Right cardiac atrium (tissue), 5 donors: ENCODE measurements at regions not wholly inside any gene's neighbourhood (a gene's known extent, or its start where the extent isn't known, plus 50 kb on each side); places are given as distances from the start of the nearest gene placed in this dataset.

Experiments used
- ATAC-seq, 2 donors: fragments of 200-7000 bp; cut with Tn5 transposase; one replicate each; pipeline versions ENCODE4 v1.8.0 to v1.9.1; 2020; ENCODE audit warnings: moderate library complexity in 2 of 2, mild to moderate bottlenecking in 1 of 2
- DNase-seq, 3 donors: peaks; one replicate each; pipeline ENCODE4 v3.0.0-alpha.2; 2020
- H3K27ac ChIP-seq: one replicate; pipeline ENCODE4 v1.5.1; 2013; ENCODE audit warnings: mild to moderate bottlenecking, low read length, control low read depth, moderate library complexity
- H3K27me3 ChIP-seq: one replicate; pipeline ENCODE4 v1.6.1; 2013; ENCODE audit not compliant: control insufficient read depth, insufficient read depth
- H3K4me1 ChIP-seq: one replicate; pipeline ENCODE4 v1.6.1; 2013; ENCODE audit warnings: low read length; ENCODE audit not compliant: control insufficient read depth, insufficient read depth
- H3K4me3 ChIP-seq: one replicate; pipeline ENCODE4 v1.5.1; 2013; ENCODE audit warnings: low read length, control low read depth
- H3K9me3 ChIP-seq: one replicate; pipeline ENCODE4 v1.6.1; 2013; ENCODE audit warnings: low read length; ENCODE audit not compliant: control insufficient read depth
- WGBS: extraction: QIAGEN DNeasy Blood & Tissue Kit; methylation state at CpG from one replicate; pipeline ENCODE4 v1.1.7; 2013; 5-methylcytosine and 5-hydroxymethylcytosine counted together
- intact Hi-C, 4 donors: fragments of 100-400 bp; cut with DNase I; formaldehyde crosslinking; loops; one replicate each; pipeline versions ENCODE4 v1.11.0 to v1.14.0; 2022 to 2023
- donor health status: healthy with polysubstance abuse.
- donor health status: DM: no; HTN: yes; CAD: no.
- donor health status: DM: no; HTN: no; CAD: no.
- donor health status: DM: no; HTN: yes; CAD: no; lungs with severe emphysema.
- donor health status: DM: yes; HTN: yes; CAD: no.

DNA sequence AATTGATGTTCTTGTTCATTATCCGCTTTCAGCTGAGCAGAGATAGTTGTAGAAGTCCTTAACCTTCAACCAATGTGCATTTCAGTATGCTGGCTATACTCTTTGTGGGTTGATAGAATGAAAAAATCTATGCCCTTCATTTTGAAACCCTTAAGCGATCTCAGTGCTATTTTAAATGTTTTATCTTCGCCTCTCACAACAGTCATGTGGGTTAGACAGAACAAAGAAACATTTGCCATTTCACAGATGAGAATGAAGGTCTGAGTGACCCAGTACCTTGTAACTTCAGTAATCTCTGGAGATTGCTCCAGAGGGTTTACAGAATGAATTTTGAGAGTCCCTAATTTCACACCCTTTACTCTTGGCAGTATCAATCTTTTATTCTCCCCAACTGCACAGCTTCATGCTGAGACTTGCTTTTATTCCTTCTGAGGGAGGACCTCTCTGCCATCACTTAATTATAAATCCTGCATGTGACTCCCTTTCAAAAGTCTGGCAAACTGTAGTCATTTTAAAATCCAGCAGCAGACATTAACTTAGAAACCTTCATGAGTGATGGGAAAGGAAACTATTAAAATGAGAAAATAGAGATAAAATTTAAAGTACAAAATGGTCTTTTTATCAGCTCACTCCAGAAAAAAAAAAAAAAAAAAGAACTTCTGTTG, 921.5 kb downstream of the RAB28 start:
- H3K27me3 ChIP-seq = no peaks in the 10 kb centered on the region
- 39% methylated on average over 3 of the region's 3 CpGs for WGBS
- ATAC-seq = no peak
- no peak overlapping the region for H3K27ac ChIP-seq
- no peak overlapping the region for H3K4me3 ChIP-seq
- no peaks in the 10 kb centered on the region for H3K4me1 ChIP-seq
- DNase-seq = no peak
- intact Hi-C loops = no loop called here
- no peaks in the 10 kb centered on the region for H3K9me3 ChIP-seq

GRCh38 chr4:12562021-12562420, 922.1 kb downstream of the RAB28 start:
- no peak for ATAC-seq
- Histone ChIP-seq H3K27ac (no peak overlapping the region), H3K4me3 (no peak overlapping the region), H3K9me3 (no peaks in the 10 kb centered on the region), H3K27me3 (no peaks in the 10 kb centered on the region), H3K4me1 (no peaks in the 10 kb centered on the region)
- intact Hi-C loops = no loop called here
- no peak for DNase-seq

- H3K9me3 ChIP-seq = no peaks in the 10 kb centered on the region
- 83% methylated on average over 4 of the region's 4 CpGs for WGBS
- no peaks in the 10 kb centered on the region for H3K27me3 ChIP-seq
- intact Hi-C loops = no loop called here
- no peaks in the 10 kb centered on the region for H3K4me1 ChIP-seq
- DNase-seq = no peak
- no peak for ATAC-seq
- H3K4me3 ChIP-seq = no peak overlapping the region
- no peak overlapping the region for H3K27ac ChIP-seq
Observed at GRCh38 chr4:12555011-12555410, 929.1 kb downstream of the RAB28 start.

DNA sequence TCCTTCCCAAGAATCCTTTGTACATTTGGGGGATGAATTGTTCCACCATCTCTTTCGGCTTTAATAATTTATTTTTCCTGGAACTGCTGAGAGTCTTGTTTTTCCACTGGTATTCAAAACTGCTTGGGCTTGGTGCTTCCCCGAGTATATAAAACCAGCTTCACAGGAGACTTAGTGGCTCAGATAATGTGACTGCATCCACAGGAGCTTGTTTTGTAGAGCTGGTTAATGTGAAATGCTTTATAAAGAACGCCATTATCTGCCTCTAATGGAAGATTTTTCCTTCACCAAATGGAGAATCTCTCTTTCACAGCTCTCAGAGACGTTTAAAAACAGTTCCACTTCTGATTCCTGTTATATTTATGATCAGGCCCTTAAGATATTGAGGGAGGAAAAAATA, 935.5 kb downstream of the RAB28 start:
- WGBS = 61% methylated on average over 4 of the region's 4 CpGs
- no peak for ATAC-seq

DNA sequence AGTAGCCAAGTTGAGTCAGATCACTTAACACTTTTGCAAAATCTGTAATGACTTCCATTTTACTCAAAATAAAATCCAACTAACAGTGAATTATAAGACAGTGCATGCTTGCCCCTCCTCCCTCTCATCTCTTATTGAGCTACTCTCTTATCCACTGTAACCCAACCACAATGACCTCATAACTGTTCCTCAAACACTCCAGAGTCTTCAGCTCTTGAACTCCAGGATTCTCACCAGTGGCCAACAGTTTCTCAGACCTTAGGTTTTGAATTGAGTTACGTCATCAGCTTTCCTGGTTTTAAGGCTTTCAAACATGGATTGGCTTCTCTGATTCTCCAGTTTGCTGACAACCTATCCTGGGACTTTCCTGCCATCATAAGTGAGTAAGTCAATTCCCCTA, 938.3 kb downstream of the RAB28 start:
- intact Hi-C loops = no loop called here
- DNase-seq (no peak), ATAC-seq (no peak)
- Histone ChIP-seq H3K27ac (no peak overlapping the region), H3K9me3 (no peaks in the 10 kb centered on the region), H3K4me1 (no peaks in the 10 kb centered on the region), H3K4me3 (no peak overlapping the region), H3K27me3 (no peaks in the 10 kb centered on the region)
- 66% methylated on average over 1 of the region's 1 CpG for WGBS

More for the DNA sequence above, 935.5 kb downstream of the RAB28 start:
- DNase-seq = no peak
- no peak overlapping the region for H3K27ac ChIP-seq
- no peaks in the 10 kb centered on the region for H3K9me3 ChIP-seq
- no peak overlapping the region for H3K4me3 ChIP-seq
- intact Hi-C loops = no loop called here
- H3K27me3 ChIP-seq = no peaks in the 10 kb centered on the region
- no peaks in the 10 kb centered on the region for H3K4me1 ChIP-seq

GRCh38 chr4:12538162-12538561, 946.0 kb downstream of the RAB28 start:
- WGBS = 89% methylated on average over 17 of the region's 17 CpGs
- Histone ChIP-seq H3K9me3 (no peaks in the 10 kb centered on the region), H3K27ac (no peak overlapping the region), H3K4me1 (no peaks in the 10 kb centered on the region), H3K27me3 (no peaks in the 10 kb centered on the region), H3K4me3 (no peak overlapping the region)
- no peak for ATAC-seq
- peak in 1 of 3 donors; percentile 26 for DNase-seq
- intact Hi-C loops = no loop called here

GRCh38 chr4:12534684-12535083, 949.5 kb downstream of the RAB28 start:
- H3K4me3 ChIP-seq = no peak overlapping the region
- no peak for ATAC-seq
- intact Hi-C loops = no loop called here
- H3K4me1 ChIP-seq = no peaks in the 10 kb centered on the region
- no peak overlapping the region for H3K27ac ChIP-seq
- 89% methylated on average over 1 of the region's 1 CpG for WGBS
- no peaks in the 10 kb centered on the region for H3K27me3 ChIP-seq
- no peak for DNase-seq
- H3K9me3 ChIP-seq = no peaks in the 10 kb centered on the region

DNA sequence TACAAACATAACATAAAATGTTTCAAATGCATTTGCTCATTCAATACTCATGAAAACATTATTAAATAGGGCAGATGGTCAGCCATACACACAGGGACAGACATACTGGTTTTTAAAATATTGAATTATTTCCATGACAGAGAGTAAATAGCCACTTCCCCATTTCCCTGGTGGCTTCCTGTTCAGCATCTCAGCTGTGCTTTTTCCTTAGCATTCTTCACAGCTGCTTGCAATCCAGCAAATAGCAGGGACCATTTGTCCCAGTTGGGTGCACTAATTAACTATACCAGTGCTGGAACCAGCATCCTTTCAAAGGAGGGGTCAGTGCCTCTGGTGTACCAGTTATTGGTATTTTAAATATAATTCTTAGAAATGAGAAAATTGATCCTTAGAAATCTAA, 964.7 kb downstream of the RAB28 start:
- intact Hi-C loops = no loop called here
- ATAC-seq (no peak), DNase-seq (no peak)
- H3K9me3 ChIP-seq = no peaks in the 10 kb centered on the region
- H3K27ac ChIP-seq = no peak overlapping the region
- H3K4me3 ChIP-seq = no peak overlapping the region
- H3K4me1 ChIP-seq = no peaks in the 10 kb centered on the region
- H3K27me3 ChIP-seq = no peaks in the 10 kb centered on the region

DNA sequence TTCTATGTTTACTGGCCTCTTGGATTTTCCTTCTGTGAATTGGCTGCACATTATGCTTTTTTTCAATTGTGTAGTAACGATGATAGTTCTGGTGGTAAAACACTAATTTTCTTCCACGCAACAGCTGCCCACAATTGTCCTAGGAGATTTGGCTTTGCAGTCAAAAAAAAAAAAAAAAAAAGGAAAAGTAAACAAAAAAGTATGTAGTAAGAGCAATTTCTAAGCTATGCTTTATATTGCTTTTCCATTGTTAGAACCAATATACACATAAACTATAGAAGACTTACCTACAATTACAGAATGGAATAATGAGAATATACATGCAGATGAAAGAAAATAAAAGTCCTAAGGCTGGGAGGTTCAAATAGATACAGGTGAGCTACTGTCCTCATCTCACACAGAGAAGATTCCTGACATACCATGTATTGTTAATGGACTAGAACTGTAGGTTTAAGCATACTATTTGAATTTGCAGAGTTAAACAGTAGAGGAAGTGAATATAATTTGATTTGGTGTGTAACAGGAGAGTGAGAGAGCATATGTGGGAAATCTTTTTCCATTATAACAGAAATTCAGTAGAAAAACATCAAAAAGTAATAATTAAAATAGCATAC, 976.2 kb downstream of the RAB28 start:
- Histone ChIP-seq H3K4me1 (no peaks in the 10 kb centered on the region), H3K27me3 (no peaks in the 10 kb centered on the region), H3K27ac (no peak overlapping the region), H3K9me3 (no peaks in the 10 kb centered on the region), H3K4me3 (no peak overlapping the region)
- WGBS = 76% methylated on average over 2 of the region's 2 CpGs
- ATAC-seq = no peak
- intact Hi-C loops = no loop called here
- DNase-seq = no peak

- intact Hi-C loops = no loop called here
- no peak for ATAC-seq
Observed at GRCh38 chr4:12500409-12500808, 983.7 kb downstream of the RAB28 start.

GRCh38 chr4:12499693-12500092, 984.4 kb downstream of the RAB28 start:
- ATAC-seq (no peak), DNase-seq (no peak)
- H3K4me1 ChIP-seq = peaks cover 1% of the 10 kb centered on the region
- intact Hi-C loops = no loop called here
- 35% methylated on average over 2 of the region's 2 CpGs for WGBS
- no peaks in the 10 kb centered on the region for H3K27me3 ChIP-seq
- no peak overlapping the region for H3K4me3 ChIP-seq
- no peak overlapping the region for H3K27ac ChIP-seq
- no peaks in the 10 kb centered on the region for H3K9me3 ChIP-seq

More at GRCh38 chr4:12500409-12500808, 983.7 kb downstream of the RAB28 start:
- no peak for DNase-seq
- H3K27me3 ChIP-seq = no peaks in the 10 kb centered on the region
- no peaks in the 10 kb centered on the region for H3K9me3 ChIP-seq
- H3K27ac ChIP-seq = no peak overlapping the region
- H3K4me1 ChIP-seq = peaks cover 1% of the 10 kb centered on the region
- no peak overlapping the region for H3K4me3 ChIP-seq

DNA sequence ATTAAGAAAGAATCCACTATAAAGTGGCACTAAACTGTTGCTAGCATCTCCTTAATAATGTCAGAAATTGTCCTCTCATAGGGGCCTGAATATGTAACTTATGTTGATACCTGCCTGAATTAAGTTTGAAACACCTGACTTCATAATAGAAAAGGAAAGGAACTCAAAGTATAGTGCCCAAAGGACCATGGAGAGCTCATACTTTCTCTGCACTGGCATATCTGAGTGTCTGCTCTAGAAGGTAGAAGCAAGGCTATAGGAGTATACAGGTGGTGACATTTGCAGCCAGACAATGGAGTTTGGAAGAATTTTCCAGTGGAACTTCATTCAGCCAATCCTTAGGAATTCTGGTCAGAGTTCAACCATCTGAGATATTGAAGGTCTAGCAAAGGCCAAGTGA, 988.9 kb downstream of the RAB28 start:
- Histone ChIP-seq H3K9me3 (no peaks in the 10 kb centered on the region), H3K27ac (no peak overlapping the region), H3K4me3 (no peak overlapping the region), H3K4me1 (peaks cover 1% of the 10 kb centered on the region), H3K27me3 (no peaks in the 10 kb centered on the region)
- DNase-seq (no peak), ATAC-seq (no peak)
- intact Hi-C loops = no loop called here
